HepG2 (cell line): ENCODE measurements at regions not wholly inside any gene's neighbourhood (a gene's known extent, or its start where the extent isn't known, plus 50 kb on each side); places are given as distances from the start of the nearest gene placed in this dataset.

Experiments used
- ATAC-seq: fragments of 200-7000 bp; cut with Tn5 transposase; 3 replicates; pipeline ENCODE4 v1.9.1; 2020; ENCODE audit warnings: mild to moderate bottlenecking, moderate library complexity
- BruUV-seq: library from RNA; stranded (reverse); fragments of 400-500 nt; replicated peaks from 2 replicates; lab custom pipeline; 2021; lab: Mats Ljungman, UMichigan
- CTCF ChIA-PET: fragments of 300-600 bp; formaldehyde crosslinking; extraction: SDS; loops from one replicate; lab custom pipeline; 2021; ENCODE audit warnings: low total read pairs, inconsistent platforms, low intra/inter-chr PET ratio; lab: Yijun Ruan, JAX
- POLR2A ChIA-PET: fragments of 350-600 bp; sonication (Branson Sonifier 250); formaldehyde crosslinking; loops from one replicate; lab custom pipeline; 2020; ENCODE audit warnings: antibody characterized with exemption, inconsistent platforms; lab: Yijun Ruan, JAX
- DNase-seq: peaks from one replicate; pipeline ENCODE4 v3.0.0-alpha.2; 2015; ENCODE audit warnings: low spot score
- FAIRE-seq: peaks from 3 replicates; lab custom pipeline; 2011; peaks lifted over from hg19 to GRCh38; lab: Jason Lieb, UNC
- H2AFZ ChIP-seq: one replicate; pipeline ENCODE4 v1.6.1; 2011; ENCODE audit warnings: low read length, inconsistent platforms
- H3K27ac ChIP-seq: fragments of 300-600 bp; 3 replicates; pipeline ENCODE4 v1.8.0; 2011; ENCODE audit warnings: mixed run types, mild to moderate bottlenecking, mixed read lengths, low read length, inconsistent platforms; ENCODE audit not compliant: insufficient read depth; ENCODE audit errors: extremely low read length
- H3K27me3 ChIP-seq, 2 experiments: fragments of 200-600 bp in 1 of 2; 2 replicates in 1 of 2; 3 replicates in 1 of 2; pipeline versions ENCODE4 v1.6.0 to v1.8.0; 2011; ENCODE audit warnings: low read length in 2 of 2, mild to moderate bottlenecking in 2 of 2, moderate library complexity in 2 of 2, inconsistent platforms in 1 of 2; ENCODE audit not compliant: insufficient read depth in 2 of 2, control insufficient read depth in 1 of 2
- H3K36me3 ChIP-seq, 2 experiments: fragments of 200-600 bp in 1 of 2; replicated peaks in 1 of 2; 2 replicates in 1 of 2; 3 replicates in 1 of 2; pipeline versions ENCODE4 v1.5.1 to v1.8.0; 2011; ENCODE audit warnings: low read length in 2 of 2, inconsistent platforms in 1 of 2; ENCODE audit not compliant: insufficient read depth in 2 of 2, control insufficient read depth in 1 of 2
- H3K4me1 ChIP-seq: 2 replicates; pipeline ENCODE4 v1.5.1; 2012; ENCODE audit warnings: low read length, inconsistent platforms; ENCODE audit not compliant: insufficient read depth
- H3K4me2 ChIP-seq: 2 replicates; pipeline ENCODE4 v1.6.0; 2011; ENCODE audit warnings: low read depth, low read length, inconsistent platforms
- H3K4me3 ChIP-seq, 3 experiments: fragments of 200-600 bp in 1 of 3; sonication (generic), shearing (Covaris generic) in 1 of 3; replicated peaks in 1 of 3; 2 replicates each; pipeline ENCODE4 v1.5.1; 2011 to 2016; ENCODE audit warnings: low read length in 3 of 3, inconsistent platforms in 2 of 3, low read depth in 2 of 3, mild to moderate bottlenecking in 2 of 3, control low read depth in 1 of 3, mixed read lengths in 1 of 3; ENCODE audit not compliant: insufficient read depth in 1 of 3
- H3K79me2 ChIP-seq: one replicate; pipeline ENCODE4 v1.6.1; 2011; ENCODE audit warnings: low read length, inconsistent platforms; ENCODE audit not compliant: insufficient read depth
- H3K9ac ChIP-seq: 2 replicates; pipeline ENCODE4 v1.6.0; 2011; ENCODE audit warnings: mild to moderate bottlenecking, low read depth, low read length, inconsistent platforms; ENCODE audit not compliant: insufficient read depth
- H3K9me3 ChIP-seq: 2 replicates; pipeline ENCODE4 v1.5.1; 2012; ENCODE audit warnings: mild to moderate bottlenecking, low read length
- H4K20me1 ChIP-seq: 2 replicates; pipeline ENCODE4 v1.6.0; 2011; ENCODE audit warnings: inconsistent platforms, mild to moderate bottlenecking, low read length, moderate library complexity; ENCODE audit not compliant: insufficient read depth
- ARID2 ChIP-seq: sonication (generic); formaldehyde crosslinking; IDR thresholded peaks from 2 replicates; pipeline ENCODE4 v1.8.1; 2022; ENCODE audit warnings: mild to moderate bottlenecking, missing genetic modification reagents, borderline replicate concordance
- DPF2 ChIP-seq: sonication (generic); formaldehyde crosslinking; IDR thresholded peaks from 2 replicates; pipeline ENCODE4 v1.4.0; 2020; ENCODE audit warnings: mild to moderate bottlenecking, low read depth, missing genetic modification reagents, borderline replicate concordance
- GFI1 ChIP-seq: sonication (generic); formaldehyde crosslinking; IDR thresholded peaks from 2 replicates; pipeline ENCODE4 v1.5.0; 2020; ENCODE audit warnings: missing genetic modification reagents, mild to moderate bottlenecking, borderline replicate concordance
- HDAC2 ChIP-seq: sonication (generic); formaldehyde crosslinking; IDR thresholded peaks from 2 replicates; pipeline ENCODE4 v1.4.0; 2020; ENCODE audit warnings: missing genetic modification reagents
- MIER3 ChIP-seq: IDR thresholded peaks from 2 replicates; pipeline ENCODE4 v1.6.1; 2016; ENCODE audit warnings: missing compliant biosample characterization, borderline replicate concordance
- TRIM24 ChIP-seq: sonication (generic); formaldehyde crosslinking; IDR thresholded peaks from 2 replicates; pipeline ENCODE4 v1.8.0; 2022; ENCODE audit warnings: mild to moderate bottlenecking, missing genetic modification reagents
- ZNF12 ChIP-seq: sonication (generic); formaldehyde crosslinking; IDR thresholded peaks from 2 replicates; pipeline ENCODE4 v1.5.0; 2020; ENCODE audit warnings: missing genetic modification reagents
- ZNF253 ChIP-seq: sonication (generic); formaldehyde crosslinking; IDR thresholded peaks from 2 replicates; pipeline ENCODE4 v1.8.0; 2022; ENCODE audit warnings: mild to moderate bottlenecking, missing genetic modification reagents, borderline replicate concordance
- ZNF331 ChIP-seq: sonication (generic); formaldehyde crosslinking; IDR thresholded peaks from 2 replicates; pipeline ENCODE4 v1.4.0; 2020; ENCODE audit warnings: missing genetic modification reagents
- ZNF543 ChIP-seq: sonication (generic); formaldehyde crosslinking; IDR thresholded peaks from 2 replicates; pipeline ENCODE4 v1.4.0; 2020; ENCODE audit warnings: mild to moderate bottlenecking, missing genetic modification reagents
- ZNF567 ChIP-seq: sonication (generic); formaldehyde crosslinking; IDR thresholded peaks from 2 replicates; pipeline ENCODE4 v1.8.1; 2023; ENCODE audit warnings: mild to moderate bottlenecking, missing genetic modification reagents, borderline replicate concordance
- ZNF629 ChIP-seq: sonication (generic); formaldehyde crosslinking; conservative IDR thresholded peaks from 2 replicates; pipeline ENCODE4 v1.5.0; 2020; ENCODE audit warnings: missing genetic modification reagents
- WGBS: methylation state at CpG from one replicate; pipeline ENCODE4 v1.1.6; 2017; ENCODE audit warnings: low lambda C conversion rate; 5-methylcytosine and 5-hydroxymethylcytosine counted together
- in situ Hi-C: cut with HindIII; loops from 2 replicates; pipeline ENCODE4 v1.10.0; 2017; ENCODE audit warnings: low pct_unique_long_range_greater_than_20kb; ENCODE audit not compliant: extremely low pct_ligation_motif_present
- intact Hi-C: fragments of 100-400 bp; cut with micrococcal nuclease; formaldehyde crosslinking; loops from one replicate; pipeline ENCODE4 v1.10.0; 2022; ENCODE audit not compliant: unreplicated experiment
- TF ChIP-seq, protein P1 (sequence below): sonication (generic); formaldehyde crosslinking; IDR thresholded peaks from 2 replicates; pipeline ENCODE4 v1.5.0; 2020; ENCODE audit warnings: missing genetic modification reagents
- TF ChIP-seq, protein P2 (sequence below): sonication (generic); formaldehyde crosslinking; IDR thresholded peaks from 2 replicates; pipeline ENCODE4 v1.4.0; 2020; ENCODE audit warnings: low read depth, mild to moderate bottlenecking, missing genetic modification reagents
- TF ChIP-seq, protein P3 (sequence below): sonication (generic); formaldehyde crosslinking; IDR thresholded peaks from 2 replicates; pipeline ENCODE4 v1.4.0; 2020; ENCODE audit warnings: low read depth, missing genetic modification reagents

DNA sequence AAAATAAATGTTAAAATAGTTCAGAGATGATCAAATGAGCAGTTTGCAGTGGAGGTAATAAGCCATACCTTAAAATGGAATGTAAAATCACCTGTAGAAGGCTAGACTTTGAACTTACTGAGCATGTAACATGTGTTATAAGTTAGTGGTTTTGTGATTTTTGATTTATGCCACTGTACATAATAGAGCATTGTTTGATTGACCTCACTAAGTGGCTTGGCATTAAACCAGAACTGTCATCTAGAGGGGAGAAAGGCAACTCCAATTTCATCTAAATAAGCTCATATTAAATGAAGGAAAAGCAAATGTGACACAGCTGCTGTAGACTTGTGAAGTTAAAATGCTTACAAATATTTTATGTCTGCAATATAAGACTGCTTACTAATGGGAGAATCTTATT, 387.9 kb downstream of the ZIC1 start:
- intact Hi-C loops, result no loop called here
- no peaks in the 10 kb centered on the region for H3K4me1 ChIP-seq
- no peaks in the 10 kb centered on the region for H3K27me3 ChIP-seq
- CTCF ChIA-PET, result no interaction called here
- no peaks in the 10 kb centered on the region for H3K9me3 ChIP-seq
- BruUV-seq, result no TSS peak
- no peak overlapping the region for H3K4me3 ChIP-seq
- ATAC-seq (no peak), DNase-seq (no peak), FAIRE-seq (no peak)
- no peak overlapping the region for H3K4me2 ChIP-seq
- no peak overlapping the region for H3K27ac ChIP-seq
- H3K9ac ChIP-seq, result no peak overlapping the region
- H3K36me3 ChIP-seq, result no peaks in the 10 kb centered on the region
- H4K20me1 ChIP-seq, result no peaks in the 10 kb centered on the region
- in situ Hi-C loops, result no loop called here
- no peak overlapping the region for H2AFZ ChIP-seq
- no peaks in the 10 kb centered on the region for H3K79me2 ChIP-seq
- POLR2A ChIA-PET, result no interaction called here
- TF ChIP-seq ZNF567 (no peak), MIER3 (CRISPR knock-in tag) (no peak), ZNF543 (CRISPR knock-in tag) (no peak), GFI1 (CRISPR knock-in tag) (no peak), ZNF12 (CRISPR knock-in tag) (no peak), ZNF629 (CRISPR knock-in tag) (no peak), TRIM24 (CRISPR knock-in tag) (no peak)
- TF ChIP-seq, protein P1, sequence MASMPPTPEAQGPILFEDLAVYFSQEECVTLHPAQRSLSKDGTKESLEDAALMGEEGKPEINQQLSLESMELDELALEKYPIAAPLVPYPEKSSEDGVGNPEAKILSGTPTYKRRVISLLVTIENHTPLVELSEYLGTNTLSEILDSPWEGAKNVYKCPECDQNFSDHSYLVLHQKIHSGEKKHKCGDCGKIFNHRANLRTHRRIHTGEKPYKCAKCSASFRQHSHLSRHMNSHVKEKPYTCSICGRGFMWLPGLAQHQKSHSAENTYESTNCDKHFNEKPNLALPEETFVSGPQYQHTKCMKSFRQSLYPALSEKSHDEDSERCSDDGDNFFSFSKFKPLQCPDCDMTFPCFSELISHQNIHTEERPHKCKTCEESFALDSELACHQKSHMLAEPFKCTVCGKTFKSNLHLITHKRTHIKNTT, result no peak
- TF ChIP-seq, all 625 proteins: peak for 0

DNA sequence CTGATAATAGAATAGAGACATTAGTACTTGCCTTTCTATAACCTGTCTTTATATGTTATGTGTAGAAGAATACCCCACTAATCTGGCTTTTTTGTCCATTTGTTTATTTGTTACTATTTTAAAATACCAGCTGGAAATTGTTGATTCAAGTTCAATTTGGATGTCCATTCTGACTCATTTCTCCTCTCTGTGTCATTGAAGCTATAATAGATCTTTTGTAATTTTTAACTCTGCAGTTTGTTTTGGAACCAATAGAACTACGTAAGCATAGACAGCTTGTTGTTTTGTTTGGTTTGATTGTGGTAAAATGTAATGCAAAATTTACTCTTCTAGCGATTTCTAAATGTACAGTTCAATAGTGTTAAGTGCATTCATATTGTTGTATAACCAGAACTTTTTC, 390.4 kb downstream of the ZIC1 start:
- POLR2A ChIA-PET, result no interaction called here
- Histone ChIP-seq H3K27ac (no peak overlapping the region), H3K4me2 (no peak overlapping the region), H4K20me1 (no peaks in the 10 kb centered on the region), H3K79me2 (no peaks in the 10 kb centered on the region), H3K27me3 (no peaks in the 10 kb centered on the region), H3K4me3 (no peak overlapping the region), H3K9ac (no peak overlapping the region), H2AFZ (no peak overlapping the region), H3K9me3 (no peaks in the 10 kb centered on the region), H3K4me1 (no peaks in the 10 kb centered on the region), H3K36me3 (no peaks in the 10 kb centered on the region)
- intact Hi-C loops, result no loop called here
- ATAC-seq (no peak), FAIRE-seq (no peak), DNase-seq (no peak)
- CTCF ChIA-PET, result no interaction called here
- WGBS, result 0% methylated on average over 2 of the region's 2 CpGs
- BruUV-seq, result no TSS peak
- in situ Hi-C loops, result no loop called here
- TF ChIP-seq, protein P2, sequence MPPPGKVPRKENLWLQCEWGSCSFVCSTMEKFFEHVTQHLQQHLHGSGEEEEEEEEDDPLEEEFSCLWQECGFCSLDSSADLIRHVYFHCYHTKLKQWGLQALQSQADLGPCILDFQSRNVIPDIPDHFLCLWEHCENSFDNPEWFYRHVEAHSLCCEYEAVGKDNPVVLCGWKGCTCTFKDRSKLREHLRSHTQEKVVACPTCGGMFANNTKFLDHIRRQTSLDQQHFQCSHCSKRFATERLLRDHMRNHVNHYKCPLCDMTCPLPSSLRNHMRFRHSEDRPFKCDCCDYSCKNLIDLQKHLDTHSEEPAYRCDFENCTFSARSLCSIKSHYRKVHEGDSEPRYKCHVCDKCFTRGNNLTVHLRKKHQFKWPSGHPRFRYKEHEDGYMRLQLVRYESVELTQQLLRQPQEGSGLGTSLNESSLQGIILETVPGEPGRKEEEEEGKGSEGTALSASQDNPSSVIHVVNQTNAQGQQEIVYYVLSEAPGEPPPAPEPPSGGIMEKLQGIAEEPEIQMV (CRISPR knock-in tag), result no peak
- TF ChIP-seq ARID2 (no peak), ZNF253 (CRISPR knock-in tag) (no peak), HDAC2 (no peak), DPF2 (CRISPR knock-in tag) (no peak), ZNF331 (no peak)
- TF ChIP-seq, protein P3, sequence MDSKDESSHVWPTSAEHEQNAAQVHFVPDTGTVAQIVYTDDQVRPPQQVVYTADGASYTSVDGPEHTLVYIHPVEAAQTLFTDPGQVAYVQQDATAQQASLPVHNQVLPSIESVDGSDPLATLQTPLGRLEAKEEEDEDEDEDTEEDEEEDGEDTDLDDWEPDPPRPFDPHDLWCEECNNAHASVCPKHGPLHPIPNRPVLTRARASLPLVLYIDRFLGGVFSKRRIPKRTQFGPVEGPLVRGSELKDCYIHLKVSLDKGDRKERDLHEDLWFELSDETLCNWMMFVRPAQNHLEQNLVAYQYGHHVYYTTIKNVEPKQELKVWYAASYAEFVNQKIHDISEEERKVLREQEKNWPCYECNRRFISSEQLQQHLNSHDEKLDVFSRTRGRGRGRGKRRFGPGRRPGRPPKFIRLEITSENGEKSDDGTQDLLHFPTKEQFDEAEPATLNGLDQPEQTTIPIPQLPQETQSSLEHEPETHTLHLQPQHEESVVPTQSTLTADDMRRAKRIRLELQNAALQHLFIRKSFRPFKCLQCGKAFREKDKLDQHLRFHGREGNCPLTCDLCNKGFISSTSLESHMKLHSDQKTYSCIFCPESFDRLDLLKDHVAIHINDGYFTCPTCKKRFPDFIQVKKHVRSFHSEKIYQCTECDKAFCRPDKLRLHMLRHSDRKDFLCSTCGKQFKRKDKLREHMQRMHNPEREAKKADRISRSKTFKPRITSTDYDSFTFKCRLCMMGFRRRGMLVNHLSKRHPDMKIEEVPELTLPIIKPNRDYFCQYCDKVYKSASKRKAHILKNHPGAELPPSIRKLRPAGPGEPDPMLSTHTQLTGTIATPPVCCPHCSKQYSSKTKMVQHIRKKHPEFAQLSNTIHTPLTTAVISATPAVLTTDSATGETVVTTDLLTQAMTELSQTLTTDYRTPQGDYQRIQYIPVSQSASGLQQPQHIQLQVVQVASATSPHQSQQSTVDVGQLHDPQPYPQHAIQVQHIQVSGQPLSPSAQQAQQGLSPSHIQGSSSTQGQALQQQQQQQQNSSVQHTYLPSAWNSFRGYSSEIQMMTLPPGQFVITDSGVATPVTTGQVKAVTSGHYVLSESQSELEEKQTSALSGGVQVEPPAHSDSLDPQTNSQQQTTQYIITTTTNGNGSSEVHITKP (CRISPR knock-in tag), result no peak
